HepG2 (cell line): ENCODE measurements at regions not wholly inside any gene's neighbourhood (a gene's known extent, or its start where the extent isn't known, plus 50 kb on each side); places are given as distances from the start of the nearest gene placed in this dataset.

Source experiments
- ATAC-seq: fragments of 200-7000 bp; cut with Tn5 transposase; 3 replicates; pipeline ENCODE4 v1.9.1; 2020; ENCODE audit warnings: mild to moderate bottlenecking, moderate library complexity
- BruUV-seq: library from RNA; stranded (reverse); fragments of 400-500 nt; replicated peaks from 2 replicates; lab custom pipeline; 2021; lab: Mats Ljungman, UMichigan
- CTCF ChIA-PET: fragments of 300-600 bp; formaldehyde crosslinking; extraction: SDS; loops from one replicate; lab custom pipeline; 2021; ENCODE audit warnings: low total read pairs, inconsistent platforms, low intra/inter-chr PET ratio; lab: Yijun Ruan, JAX
- POLR2A ChIA-PET: fragments of 350-600 bp; sonication (Branson Sonifier 250); formaldehyde crosslinking; loops from one replicate; lab custom pipeline; 2020; ENCODE audit warnings: antibody characterized with exemption, inconsistent platforms; lab: Yijun Ruan, JAX
- DNase-seq: peaks from one replicate; pipeline ENCODE4 v3.0.0-alpha.2; 2015; ENCODE audit warnings: low spot score
- FAIRE-seq: peaks from 3 replicates; lab custom pipeline; 2011; peaks lifted over from hg19 to GRCh38; lab: Jason Lieb, UNC
- H2AFZ ChIP-seq: one replicate; pipeline ENCODE4 v1.6.1; 2011; ENCODE audit warnings: low read length, inconsistent platforms
- H3K27ac ChIP-seq: fragments of 300-600 bp; 3 replicates; pipeline ENCODE4 v1.8.0; 2011; ENCODE audit warnings: mixed run types, mild to moderate bottlenecking, mixed read lengths, low read length, inconsistent platforms; ENCODE audit not compliant: insufficient read depth; ENCODE audit errors: extremely low read length
- H3K27me3 ChIP-seq, 2 experiments: fragments of 200-600 bp in 1 of 2; 2 replicates in 1 of 2; 3 replicates in 1 of 2; pipeline versions ENCODE4 v1.6.0 to v1.8.0; 2011; ENCODE audit warnings: low read length in 2 of 2, mild to moderate bottlenecking in 2 of 2, moderate library complexity in 2 of 2, inconsistent platforms in 1 of 2; ENCODE audit not compliant: insufficient read depth in 2 of 2, control insufficient read depth in 1 of 2
- H3K36me3 ChIP-seq, 2 experiments: fragments of 200-600 bp in 1 of 2; replicated peaks in 1 of 2; 2 replicates in 1 of 2; 3 replicates in 1 of 2; pipeline versions ENCODE4 v1.5.1 to v1.8.0; 2011; ENCODE audit warnings: low read length in 2 of 2, inconsistent platforms in 1 of 2; ENCODE audit not compliant: insufficient read depth in 2 of 2, control insufficient read depth in 1 of 2
- H3K4me1 ChIP-seq: 2 replicates; pipeline ENCODE4 v1.5.1; 2012; ENCODE audit warnings: low read length, inconsistent platforms; ENCODE audit not compliant: insufficient read depth
- H3K4me2 ChIP-seq: 2 replicates; pipeline ENCODE4 v1.6.0; 2011; ENCODE audit warnings: low read depth, low read length, inconsistent platforms
- H3K4me3 ChIP-seq, 3 experiments: fragments of 200-600 bp in 1 of 3; sonication (generic), shearing (Covaris generic) in 1 of 3; replicated peaks in 1 of 3; 2 replicates each; pipeline ENCODE4 v1.5.1; 2011 to 2016; ENCODE audit warnings: low read length in 3 of 3, inconsistent platforms in 2 of 3, low read depth in 2 of 3, mild to moderate bottlenecking in 2 of 3, control low read depth in 1 of 3, mixed read lengths in 1 of 3; ENCODE audit not compliant: insufficient read depth in 1 of 3
- H3K79me2 ChIP-seq: one replicate; pipeline ENCODE4 v1.6.1; 2011; ENCODE audit warnings: low read length, inconsistent platforms; ENCODE audit not compliant: insufficient read depth
- H3K9ac ChIP-seq: 2 replicates; pipeline ENCODE4 v1.6.0; 2011; ENCODE audit warnings: mild to moderate bottlenecking, low read depth, low read length, inconsistent platforms; ENCODE audit not compliant: insufficient read depth
- H3K9me3 ChIP-seq: 2 replicates; pipeline ENCODE4 v1.5.1; 2012; ENCODE audit warnings: mild to moderate bottlenecking, low read length
- H4K20me1 ChIP-seq: 2 replicates; pipeline ENCODE4 v1.6.0; 2011; ENCODE audit warnings: inconsistent platforms, mild to moderate bottlenecking, low read length, moderate library complexity; ENCODE audit not compliant: insufficient read depth
- CREB1 ChIP-seq, 2 experiments: fragments of 450-650 bp in 1 of 2; IDR thresholded peaks; 2 replicates each; pipeline ENCODE4 v1.6.1; 2016 to 2017; ENCODE audit warnings: control low read depth in 1 of 2, mild to moderate bottlenecking in 1 of 2, missing compliant biosample characterization in 1 of 2, missing genetic modification characterization in 1 of 2
- PCBP1 ChIP-seq: fragments of 200-400 bp; formaldehyde crosslinking; IDR thresholded peaks from 2 replicates; pipeline ENCODE4 v1.6.1; 2017; ENCODE audit warnings: mild to moderate bottlenecking, low read depth, low read length, borderline replicate concordance
- ZNF883 ChIP-seq: sonication (generic); formaldehyde crosslinking; IDR thresholded peaks from 2 replicates; pipeline ENCODE4 v1.5.1; 2020; ENCODE audit warnings: mild to moderate bottlenecking, missing genetic modification reagents; ENCODE audit errors: not compliant biosample characterization
- WGBS: methylation state at CpG from one replicate; pipeline ENCODE4 v1.1.6; 2017; ENCODE audit warnings: low lambda C conversion rate; 5-methylcytosine and 5-hydroxymethylcytosine counted together
- in situ Hi-C: cut with HindIII; loops from 2 replicates; pipeline ENCODE4 v1.10.0; 2017; ENCODE audit warnings: low pct_unique_long_range_greater_than_20kb; ENCODE audit not compliant: extremely low pct_ligation_motif_present
- intact Hi-C: fragments of 100-400 bp; cut with micrococcal nuclease; formaldehyde crosslinking; loops from one replicate; pipeline ENCODE4 v1.10.0; 2022; ENCODE audit not compliant: unreplicated experiment
- TF ChIP-seq, protein P1 (sequence below), 2 experiments: fragments of 450-650 bp in 1 of 2; sonication (generic) in 1 of 2; formaldehyde crosslinking in 1 of 2; IDR thresholded peaks; 2 replicates each; pipeline versions ENCODE4 v1.6.1 to v1.8.0; 2016 to 2022; ENCODE audit warnings: antibody characterized with exemption in 1 of 2, mild to moderate bottlenecking in 1 of 2, missing genetic modification reagents in 1 of 2
- TF ChIP-seq, protein P2 (sequence below): sonication (generic); formaldehyde crosslinking; IDR thresholded peaks from 2 replicates; pipeline ENCODE4 v1.9.0; 2021; ENCODE audit warnings: missing genetic modification reagents, borderline replicate concordance

DNA sequence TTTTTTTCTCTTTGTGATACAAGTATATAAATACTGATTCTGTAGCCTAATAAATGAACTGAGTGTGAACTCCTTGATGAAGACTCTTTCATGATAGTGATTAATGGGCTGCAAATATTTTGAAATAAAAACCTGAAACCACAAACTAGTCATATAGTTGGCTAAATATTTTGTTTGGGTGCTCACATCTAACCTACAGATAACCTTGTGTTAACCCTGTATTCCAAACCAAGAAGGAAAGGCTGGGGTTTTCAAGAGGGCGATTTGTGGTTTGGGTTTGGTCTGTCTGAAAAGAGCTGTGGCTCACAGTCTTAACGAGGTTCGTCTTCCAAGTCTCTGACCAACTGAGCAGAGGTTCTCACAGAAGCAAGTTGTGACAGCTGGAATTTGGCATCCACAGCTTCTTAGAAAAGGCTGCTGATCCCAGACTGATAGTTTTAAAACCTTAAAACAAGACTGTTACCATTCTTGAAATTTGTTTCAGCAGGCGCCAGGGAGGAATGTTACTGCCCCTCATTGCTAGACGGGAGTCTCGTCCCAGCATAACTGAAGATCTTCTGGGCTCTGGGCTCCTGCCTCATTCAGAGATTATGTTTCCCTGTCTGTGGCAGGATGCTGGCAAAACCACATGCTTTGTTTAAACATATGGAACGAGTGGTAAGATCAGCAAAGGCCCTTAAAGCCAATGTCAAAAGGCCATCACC is 736.4 kb upstream of the MARCKS start:
- H3K36me3 ChIP-seq: no peaks in the 10 kb centered on the region
- no peak for FAIRE-seq
- BruUV-seq: no TSS peak
- CTCF ChIA-PET: no interaction called here
- in situ Hi-C loops: no loop called here
- intact Hi-C loops: no loop called here
- 8% methylated on average over 7 of the region's 7 CpGs for WGBS
- H3K4me2 ChIP-seq: no peak overlapping the region
- H2AFZ ChIP-seq: no peak overlapping the region
- H3K4me3 ChIP-seq: no peak overlapping the region
- TF ChIP-seq, protein P1, sequence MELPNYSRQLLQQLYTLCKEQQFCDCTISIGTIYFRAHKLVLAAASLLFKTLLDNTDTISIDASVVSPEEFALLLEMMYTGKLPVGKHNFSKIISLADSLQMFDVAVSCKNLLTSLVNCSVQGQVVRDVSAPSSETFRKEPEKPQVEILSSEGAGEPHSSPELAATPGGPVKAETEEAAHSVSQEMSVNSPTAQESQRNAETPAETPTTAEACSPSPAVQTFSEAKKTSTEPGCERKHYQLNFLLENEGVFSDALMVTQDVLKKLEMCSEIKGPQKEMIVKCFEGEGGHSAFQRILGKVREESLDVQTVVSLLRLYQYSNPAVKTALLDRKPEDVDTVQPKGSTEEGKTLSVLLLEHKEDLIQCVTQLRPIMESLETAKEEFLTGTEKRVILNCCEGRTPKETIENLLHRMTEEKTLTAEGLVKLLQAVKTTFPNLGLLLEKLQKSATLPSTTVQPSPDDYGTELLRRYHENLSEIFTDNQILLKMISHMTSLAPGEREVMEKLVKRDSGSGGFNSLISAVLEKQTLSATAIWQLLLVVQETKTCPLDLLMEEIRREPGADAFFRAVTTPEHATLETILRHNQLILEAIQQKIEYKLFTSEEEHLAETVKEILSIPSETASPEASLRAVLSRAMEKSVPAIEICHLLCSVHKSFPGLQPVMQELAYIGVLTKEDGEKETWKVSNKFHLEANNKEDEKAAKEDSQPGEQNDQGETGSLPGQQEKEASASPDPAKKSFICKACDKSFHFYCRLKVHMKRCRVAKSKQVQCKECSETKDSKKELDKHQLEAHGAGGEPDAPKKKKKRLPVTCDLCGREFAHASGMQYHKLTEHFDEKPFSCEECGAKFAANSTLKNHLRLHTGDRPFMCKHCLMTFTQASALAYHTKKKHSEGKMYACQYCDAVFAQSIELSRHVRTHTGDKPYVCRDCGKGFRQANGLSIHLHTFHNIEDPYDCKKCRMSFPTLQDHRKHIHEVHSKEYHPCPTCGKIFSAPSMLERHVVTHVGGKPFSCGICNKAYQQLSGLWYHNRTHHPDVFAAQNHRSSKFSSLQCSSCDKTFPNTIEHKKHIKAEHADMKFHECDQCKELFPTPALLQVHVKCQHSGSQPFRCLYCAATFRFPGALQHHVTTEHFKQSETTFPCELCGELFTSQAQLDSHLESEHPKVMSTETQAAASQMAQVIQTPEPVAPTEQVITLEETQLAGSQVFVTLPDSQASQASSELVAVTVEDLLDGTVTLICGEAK (IDR thresholded peaks at IDR 0.05): no peak
- TF ChIP-seq, protein P1 (CRISPR knock-in tag; IDR thresholded peaks at IDR 0.05): no peak
- TF ChIP-seq, protein P2, sequence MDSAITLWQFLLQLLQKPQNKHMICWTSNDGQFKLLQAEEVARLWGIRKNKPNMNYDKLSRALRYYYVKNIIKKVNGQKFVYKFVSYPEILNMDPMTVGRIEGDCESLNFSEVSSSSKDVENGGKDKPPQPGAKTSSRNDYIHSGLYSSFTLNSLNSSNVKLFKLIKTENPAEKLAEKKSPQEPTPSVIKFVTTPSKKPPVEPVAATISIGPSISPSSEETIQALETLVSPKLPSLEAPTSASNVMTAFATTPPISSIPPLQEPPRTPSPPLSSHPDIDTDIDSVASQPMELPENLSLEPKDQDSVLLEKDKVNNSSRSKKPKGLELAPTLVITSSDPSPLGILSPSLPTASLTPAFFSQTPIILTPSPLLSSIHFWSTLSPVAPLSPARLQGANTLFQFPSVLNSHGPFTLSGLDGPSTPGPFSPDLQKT (CRISPR knock-in tag): no peak
- TF ChIP-seq PCBP1 (no peak), CREB1 (IDR thresholded peaks at IDR 0.05) (no peak), CREB1 (CRISPR knock-in tag; IDR thresholded peaks at IDR 0.05) (no peak), ZNF883 (CRISPR knock-in tag) (no peak)
- H3K9me3 ChIP-seq: no peaks in the 10 kb centered on the region
- no peaks in the 10 kb centered on the region for H4K20me1 ChIP-seq
- no peak overlapping the region for H3K9ac ChIP-seq
- H3K27me3 ChIP-seq: no peaks in the 10 kb centered on the region
- ATAC-seq: no peak
- H3K79me2 ChIP-seq: no peaks in the 10 kb centered on the region
- DNase-seq: no peak
- H3K27ac ChIP-seq: no peak overlapping the region
- H3K4me1 ChIP-seq: no peaks in the 10 kb centered on the region
- POLR2A ChIA-PET: no interaction called here
